GM23338 (cell line): ENCODE measurements at regions not wholly inside any gene's neighbourhood (a gene's known extent, or its start where the extent isn't known, plus 50 kb on each side); places are given as distances from the start of the nearest gene placed in this dataset.

Experiments used
- ATAC-seq: fragments of 200-7000 bp; cut with Tn5 transposase; 3 replicates; pipeline ENCODE4 v1.9.1; 2020
- DNase-seq: peaks from one replicate; pipeline ENCODE4 v3.0.0-alpha.2; 2015; ENCODE audit warnings: low spot score
- H2AFZ ChIP-seq: fragments of 200-600 bp; sonication (generic); 2 replicates; pipeline ENCODE4 v1.8.0; 2016; ENCODE audit warnings: antibody characterized with exemption, mild to moderate bottlenecking, moderate library complexity
- H3F3A ChIP-seq: fragments of 200-600 bp; sonication (generic); replicated peaks from 2 replicates; pipeline ENCODE4 v1.8.0; 2017; ENCODE audit warnings: antibody characterized with exemption, mixed run types, low read depth
- H3K27ac ChIP-seq: fragments of 200-600 bp; sonication (generic); 2 replicates; pipeline ENCODE4 v1.6.1; 2016; ENCODE audit warnings: low read depth
- H3K27me3 ChIP-seq: fragments of 200-600 bp; sonication (generic); 2 replicates; pipeline ENCODE4 v1.8.0; 2016; ENCODE audit warnings: mild to moderate bottlenecking, mixed run types, moderate library complexity; ENCODE audit not compliant: insufficient read depth
- H3K36me3 ChIP-seq: fragments of 200-600 bp; sonication (generic); 2 replicates; pipeline ENCODE4 v1.8.0; 2016; ENCODE audit warnings: mild to moderate bottlenecking; ENCODE audit not compliant: insufficient read depth
- H3K4me1 ChIP-seq: fragments of 200-600 bp; sonication (generic); 2 replicates; pipeline ENCODE4 v1.8.0; 2016; ENCODE audit warnings: mild to moderate bottlenecking, moderate library complexity; ENCODE audit not compliant: insufficient read depth
- H3K4me2 ChIP-seq: fragments of 200-600 bp; sonication (generic); 2 replicates; pipeline ENCODE4 v1.7.1; 2017; ENCODE audit warnings: mixed run types
- H3K4me3 ChIP-seq: fragments of 200-600 bp; sonication (generic); 2 replicates; pipeline ENCODE4 v1.6.1; 2016; ENCODE audit warnings: mixed run types
- H3K79me2 ChIP-seq: fragments of 200-600 bp; sonication (generic); replicated peaks from 2 replicates; pipeline ENCODE4 v1.8.0; 2017; ENCODE audit warnings: mild to moderate bottlenecking; ENCODE audit not compliant: insufficient read depth
- H3K9me2 ChIP-seq: fragments of 200-600 bp; sonication (generic); 2 replicates; pipeline ENCODE4 v1.8.0; 2017; ENCODE audit not compliant: insufficient read depth
- H4K20me1 ChIP-seq: fragments of 200-600 bp; sonication (generic); replicated peaks from 2 replicates; pipeline ENCODE4 v1.8.0; 2017; ENCODE audit warnings: mild to moderate bottlenecking; ENCODE audit not compliant: insufficient read depth
- H3K27ac Mint-ChIP-seq: 2 replicates; pipeline ENCODE4 v1.8.0; 2020; ENCODE audit warnings: inconsistent platforms, mild to moderate bottlenecking, moderate library complexity, mixed read lengths
- H3K27me3 Mint-ChIP-seq: 3 replicates; pipeline ENCODE4 v1.8.0; 2022; ENCODE audit warnings: low read depth, mild to moderate bottlenecking, moderate library complexity, mixed read lengths, inconsistent platforms; ENCODE audit not compliant: insufficient read depth, poor library complexity
- H3K36me3 Mint-ChIP-seq: 3 replicates; pipeline ENCODE4 v1.8.0; 2021; ENCODE audit warnings: low read depth, mild to moderate bottlenecking, inconsistent platforms, moderate library complexity, mixed read lengths
- H3K4me1 Mint-ChIP-seq: 3 replicates; pipeline ENCODE4 v1.8.0; 2020; ENCODE audit warnings: mild to moderate bottlenecking, inconsistent platforms, mixed read lengths
- H3K4me3 Mint-ChIP-seq: 3 replicates; pipeline ENCODE4 v1.8.0; 2021; ENCODE audit warnings: moderate library complexity, mild to moderate bottlenecking, inconsistent platforms, mixed read lengths
- H3K9me3 Mint-ChIP-seq: 3 replicates; pipeline ENCODE4 v1.8.0; 2020; ENCODE audit warnings: moderate library complexity, mild to moderate bottlenecking, inconsistent platforms, mixed read lengths
- CTCF ChIP-seq, 2 experiments: fragments of 200-600 bp in 1 of 2; sonication (generic) in 1 of 2; conservative IDR thresholded peaks; 2 replicates each; pipeline versions ENCODE4 v1.5.1 to v1.6.1; 2016 to 2017; ENCODE audit warnings: antibody characterized with exemption in 2 of 2, low read depth in 2 of 2, mild to moderate bottlenecking in 2 of 2, moderate library complexity in 1 of 2
- ETS1 ChIP-seq: IDR thresholded peaks from 2 replicates; pipeline ENCODE4 v1.6.1; 2016; ENCODE audit warnings: antibody characterized with exemption
- EZH2phosphoT487 ChIP-seq: fragments of 200-600 bp; sonication (generic); IDR thresholded peaks from one replicate; pipeline ENCODE4 v1.8.1; 2018; ENCODE audit warnings: antibody characterized with exemption; ENCODE audit not compliant: unreplicated experiment
- NANOG ChIP-seq: IDR thresholded peaks from 2 replicates; pipeline ENCODE4 v1.6.1; 2016; ENCODE audit warnings: antibody characterized with exemption, borderline replicate concordance
- POLR2AphosphoS5 ChIP-seq: IDR thresholded peaks from 2 replicates; pipeline ENCODE4 v1.6.1; 2016; ENCODE audit warnings: antibody characterized with exemption, low read depth
- REST ChIP-seq: IDR thresholded peaks from one replicate; pipeline ENCODE4 v1.6.1; 2018; ENCODE audit warnings: antibody characterized with exemption; ENCODE audit not compliant: unreplicated experiment
- ZNF462 ChIP-seq: fragments of 250-450 bp; sonication (Bioruptor Pico); IDR thresholded peaks from 2 replicates; pipeline ENCODE4 v1.5.0; 2020; ENCODE audit warnings: mild to moderate bottlenecking, moderate library complexity

DNA sequence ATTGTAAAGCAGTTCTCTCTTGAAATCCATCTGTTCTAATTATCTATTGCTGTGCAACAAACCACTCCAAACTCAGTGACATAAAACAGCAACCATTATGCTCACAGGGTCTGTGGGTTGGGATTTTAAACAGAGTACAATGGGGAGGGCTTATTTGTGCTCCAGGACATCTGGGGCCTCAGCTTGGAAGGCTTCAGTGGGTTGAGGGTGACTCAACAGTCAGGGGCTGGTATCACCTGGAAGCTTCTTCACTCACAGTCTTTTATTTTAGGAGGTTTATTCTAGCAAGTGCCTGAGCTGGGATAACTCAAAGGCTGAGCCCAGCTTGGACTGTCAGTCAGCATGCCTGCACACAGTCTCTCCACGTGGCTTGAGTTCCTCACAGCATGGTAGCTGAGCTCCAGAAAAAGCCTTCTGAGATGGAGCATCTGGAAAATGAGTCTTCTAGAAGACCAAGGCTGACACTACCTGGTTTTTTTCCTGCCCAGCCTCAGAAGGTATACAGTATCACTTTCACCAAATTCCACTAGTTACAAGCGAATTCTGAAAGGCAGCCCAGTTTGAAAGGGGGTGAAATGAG, 234.6 kb upstream of the ID4 start (continued):
- TF ChIP-seq REST (no peak), CTCF (conservative IDR thresholded peaks at IDR 0.05; ENCODE audit: low read depth in 2 of 2) (no peak), NANOG (no peak)

- Histone ChIP-seq H3K27me3 (no peaks in the 10 kb centered on the region), H3K4me2 (no peak overlapping the region), H3K9me2 (0 out of 2 replicates have a peak, but pooled peaks cover 13% of the 10 kb centered on the region), H4K20me1 (no peaks in the 10 kb centered on the region), H3F3A (no peaks in the 10 kb centered on the region), H3K36me3 (no peaks in the 10 kb centered on the region), H3K4me1 (no peaks in the 10 kb centered on the region), H2AFZ (no peak overlapping the region), H3K79me2 (no peaks in the 10 kb centered on the region), H3K27ac (no peak overlapping the region), H3K4me3 (no peak overlapping the region)
- TF ChIP-seq ETS1 = no peak
- no peak for TF ChIP-seq POLR2AphosphoS5
- no peak for TF ChIP-seq EZH2phosphoT487
- no peak for TF ChIP-seq ZNF462
- no peaks in the 10 kb centered on the region for H3K9me3 Mint-ChIP-seq
- no peaks in the 10 kb centered on the region; the same call in 1 of the 3 replicates for H3K4me1 Mint-ChIP-seq
- H3K36me3 Mint-ChIP-seq = no peaks in the 10 kb centered on the region
- no peak overlapping the region for H3K27ac Mint-ChIP-seq
- no peak overlapping the region for H3K4me3 Mint-ChIP-seq
- no peak for ATAC-seq
- peaks cover 3% of the 10 kb centered on the region for H3K27me3 Mint-ChIP-seq
- no peak for DNase-seq
Measured at GRCh38 chr6:19603721-19604120, 233.4 kb upstream of the ID4 start.
